ENCODE measurements at regions not wholly inside any gene's neighbourhood (a gene's known extent, or its start where the extent isn't known, plus 50 kb on each side); places are given as distances from the start of the nearest gene placed in this dataset.

DNA sequence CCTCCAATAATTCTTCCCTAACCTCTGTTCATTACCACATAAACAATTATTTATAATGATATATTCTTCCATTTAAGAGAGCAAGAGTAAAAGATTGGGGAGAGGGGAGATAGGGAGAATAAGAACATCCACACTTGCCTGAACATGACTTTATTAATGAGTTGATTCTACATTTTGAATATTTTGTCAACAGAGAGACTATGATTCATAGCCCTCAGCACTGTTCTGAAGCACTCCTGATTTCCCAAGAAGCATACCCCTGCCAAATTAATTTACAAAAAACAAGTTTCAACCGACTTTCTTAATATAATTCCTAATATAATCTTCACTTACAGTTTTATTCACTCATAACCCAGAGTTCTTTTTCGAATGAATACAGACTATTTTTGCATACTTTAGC, 828.8 kb downstream of the ROBO2 start:
- ATAC-seq (no peak), DNase-seq (no peak)
- no peaks in the 10 kb centered on the region for H3K36me3 ChIP-seq (ENCODE audit: low read depth)
- intact Hi-C loops (cut with DNase I, micrococcal nuclease), result no loop called here
- no peak overlapping the region for H3K4me3 ChIP-seq
- peaks cover 5% of the 10 kb centered on the region for H3K9me3 ChIP-seq
- TF ChIP-seq, protein P1, sequence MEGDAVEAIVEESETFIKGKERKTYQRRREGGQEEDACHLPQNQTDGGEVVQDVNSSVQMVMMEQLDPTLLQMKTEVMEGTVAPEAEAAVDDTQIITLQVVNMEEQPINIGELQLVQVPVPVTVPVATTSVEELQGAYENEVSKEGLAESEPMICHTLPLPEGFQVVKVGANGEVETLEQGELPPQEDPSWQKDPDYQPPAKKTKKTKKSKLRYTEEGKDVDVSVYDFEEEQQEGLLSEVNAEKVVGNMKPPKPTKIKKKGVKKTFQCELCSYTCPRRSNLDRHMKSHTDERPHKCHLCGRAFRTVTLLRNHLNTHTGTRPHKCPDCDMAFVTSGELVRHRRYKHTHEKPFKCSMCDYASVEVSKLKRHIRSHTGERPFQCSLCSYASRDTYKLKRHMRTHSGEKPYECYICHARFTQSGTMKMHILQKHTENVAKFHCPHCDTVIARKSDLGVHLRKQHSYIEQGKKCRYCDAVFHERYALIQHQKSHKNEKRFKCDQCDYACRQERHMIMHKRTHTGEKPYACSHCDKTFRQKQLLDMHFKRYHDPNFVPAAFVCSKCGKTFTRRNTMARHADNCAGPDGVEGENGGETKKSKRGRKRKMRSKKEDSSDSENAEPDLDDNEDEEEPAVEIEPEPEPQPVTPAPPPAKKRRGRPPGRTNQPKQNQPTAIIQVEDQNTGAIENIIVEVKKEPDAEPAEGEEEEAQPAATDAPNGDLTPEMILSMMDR (IDR thresholded peaks at IDR 0.05), result no peak
- no peaks in the 10 kb centered on the region for H3K4me1 ChIP-seq (ENCODE audit: low read depth)

- H3K36me3 ChIP-seq (ENCODE audit: low read depth), result no peaks in the 10 kb centered on the region
- H3K4me1 ChIP-seq (ENCODE audit: low read depth), result no peaks in the 10 kb centered on the region
- H3K9me3 ChIP-seq, result peaks cover 5% of the 10 kb centered on the region
- ATAC-seq (no peak), DNase-seq (no peak)
- intact Hi-C loops (cut with DNase I, micrococcal nuclease), result no loop called here
- TF ChIP-seq, protein P1 (IDR thresholded peaks at IDR 0.05), result no peak
- no peak overlapping the region for H3K4me3 ChIP-seq
These were observed 829.5 kb downstream of the ROBO2 start for GRCh38 chr3:77869423-77869822.

- H3K36me3 ChIP-seq (ENCODE audit: low read depth), result no peaks in the 10 kb centered on the region
- H3K9me3 ChIP-seq, result peaks cover 5% of the 10 kb centered on the region
- DNase-seq (no peak), ATAC-seq (no peak)
- H3K4me3 ChIP-seq, result no peak overlapping the region
- TF ChIP-seq, protein P1 (IDR thresholded peaks at IDR 0.05), result no peak
- intact Hi-C loops (cut with DNase I, micrococcal nuclease), result no loop called here
- no peaks in the 10 kb centered on the region for H3K4me1 ChIP-seq (ENCODE audit: low read depth)
These were observed 831.5 kb downstream of the ROBO2 start for GRCh38 chr3:77871436-77871835.

- H3K36me3 ChIP-seq (ENCODE audit: low read depth), result no peaks in the 10 kb centered on the region
- ATAC-seq, result no peak
- H3K9me3 ChIP-seq, result peaks cover 5% of the 10 kb centered on the region
- no peak for DNase-seq
- TF ChIP-seq, protein P1 (IDR thresholded peaks at IDR 0.05), result no peak
- no peaks in the 10 kb centered on the region for H3K4me1 ChIP-seq (ENCODE audit: low read depth)
- intact Hi-C loops (cut with DNase I, micrococcal nuclease), result no loop called here
- no peak overlapping the region for H3K4me3 ChIP-seq
These were observed 833.7 kb downstream of the ROBO2 start for GRCh38 chr3:77873598-77873997.

DNA sequence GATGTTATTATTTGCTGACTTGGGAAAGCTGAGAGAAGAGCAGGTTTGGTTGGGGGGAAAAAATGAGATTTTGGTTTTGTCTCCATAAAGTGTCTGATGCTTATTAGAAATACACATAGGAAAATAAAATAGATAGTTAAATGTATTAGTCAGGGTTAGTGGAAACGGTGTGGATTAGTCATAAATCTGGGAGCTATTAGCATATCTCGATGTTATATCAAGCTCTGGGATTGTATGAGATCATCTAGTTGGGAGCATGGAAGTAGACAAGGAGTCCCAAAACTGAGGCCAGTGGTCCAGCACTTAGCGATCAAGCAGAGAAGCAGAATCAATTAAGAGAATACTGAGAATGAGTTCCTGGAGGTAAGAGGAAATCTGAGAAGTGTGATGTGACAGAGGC, 845.5 kb downstream of the ROBO2 start:
- Histone ChIP-seq H3K4me1 (ENCODE audit: low read depth) (no peaks in the 10 kb centered on the region), H3K36me3 (ENCODE audit: low read depth) (no peaks in the 10 kb centered on the region), H3K9me3 (no peaks in the 10 kb centered on the region), H3K4me3 (no peak overlapping the region)
- TF ChIP-seq, protein P1 (IDR thresholded peaks at IDR 0.05), result no peak
- intact Hi-C loops (cut with DNase I, micrococcal nuclease), result no loop called here
- DNase-seq, result no peak
- ATAC-seq, result no peak

DNA sequence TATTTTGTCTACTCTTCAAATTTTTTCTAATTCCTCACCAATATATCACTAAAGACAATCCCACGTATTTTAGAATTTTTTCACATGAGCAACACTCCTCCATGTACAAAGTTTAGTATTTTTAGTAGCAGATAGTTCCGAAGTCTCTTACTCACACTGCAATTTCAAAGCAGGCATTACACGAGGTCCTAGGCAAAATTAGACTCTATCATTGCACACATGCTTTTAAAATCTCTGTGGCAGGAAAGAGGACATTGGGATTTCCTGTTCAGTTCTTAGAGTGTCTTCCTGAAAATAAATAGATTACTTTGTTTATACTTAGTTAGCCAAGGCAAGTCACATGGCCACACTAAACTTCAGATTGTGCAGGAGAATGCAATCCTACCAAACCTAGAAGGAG, 847.7 kb downstream of the ROBO2 start:
- Histone ChIP-seq H3K36me3 (ENCODE audit: low read depth) (no peaks in the 10 kb centered on the region), H3K4me1 (ENCODE audit: low read depth) (no peaks in the 10 kb centered on the region), H3K4me3 (no peak overlapping the region), H3K9me3 (no peaks in the 10 kb centered on the region)
- intact Hi-C loops (cut with DNase I, micrococcal nuclease), result no loop called here
- TF ChIP-seq, protein P1 (IDR thresholded peaks at IDR 0.05), result no peak
- no peak for DNase-seq
- no peak for ATAC-seq

All from mucosa of descending colon (tissue), 3 donors.